Stimulated activated effector memory CD8-positive, alpha-beta T cell treated with anti-CD3 and anti-CD28 coated beads, Interleukin-12 subunit alpha, Interleukin-12 subunit beta, amount 100 ng/mL, for 72 hours (primary cell): ENCODE measurements at regions not wholly inside any gene's neighbourhood (a gene's known extent, or its start where the extent isn't known, plus 50 kb on each side); places are given as distances from the start of the nearest gene placed in this dataset.

Source experiments
- ATAC-seq: fragments of 150-1000 bp; cut with Tn5 transposase; 2 replicates; pipeline ENCODE4 v1.10.0; 2021
- DNase-seq, 2 donors: peaks; one replicate each; pipeline ENCODE4 v3.0.0; 2021 to 2022; ENCODE audit warnings: low spot score in 2 of 2
- H3K27ac Mint-ChIP-seq: one replicate; pipeline ENCODE4 v1.8.0; 2022; ENCODE audit warnings: mild to moderate bottlenecking, mixed read lengths
- H3K36me3 Mint-ChIP-seq: one replicate; pipeline ENCODE4 v1.8.0; 2022; ENCODE audit warnings: mild to moderate bottlenecking, mixed read lengths
- H3K4me1 Mint-ChIP-seq: one replicate; pipeline ENCODE4 v1.8.0; 2022; ENCODE audit warnings: mixed read lengths
- H3K4me3 Mint-ChIP-seq: one replicate; pipeline ENCODE4 v1.8.0; 2022; ENCODE audit warnings: mild to moderate bottlenecking, mixed read lengths
- H3K9me3 Mint-ChIP-seq: one replicate; pipeline ENCODE4 v1.8.0; 2022; ENCODE audit warnings: mixed read lengths

GRCh38 chr6:105789935-105790334 lies 296.2 kb upstream of the PRDM1 start:
- Mint-ChIP-seq H3K27ac (no peak overlapping the region), H3K36me3 (no peaks in the 10 kb centered on the region), H3K4me1 (peaks cover 63% of the 10 kb centered on the region), H3K9me3 (no peaks in the 10 kb centered on the region), H3K4me3 (no peak overlapping the region)
- no peak for DNase-seq
- ATAC-seq, result no peak

GRCh38 chr6:105787747-105788146 lies 298.4 kb upstream of the PRDM1 start:
- Mint-ChIP-seq H3K4me3 (no peak overlapping the region), H3K27ac (peak overlapping the region; percentile 67), H3K36me3 (no peaks in the 10 kb centered on the region), H3K9me3 (no peaks in the 10 kb centered on the region), H3K4me1 (peaks cover 43% of the 10 kb centered on the region)
- DNase-seq, result no peak
- no peak for ATAC-seq

GRCh38 chr6:105786890-105787655 lies 299.1 kb upstream of the PRDM1 start:
- ATAC-seq (peak; percentile 90), DNase-seq (peak in 1 of 2 donors; percentile 75)
- Mint-ChIP-seq H3K4me1 (peaks cover 43% of the 10 kb centered on the region), H3K9me3 (no peaks in the 10 kb centered on the region), H3K27ac (peak overlapping the region; percentile 67), H3K4me3 (no peak overlapping the region), H3K36me3 (no peaks in the 10 kb centered on the region)

DNA sequence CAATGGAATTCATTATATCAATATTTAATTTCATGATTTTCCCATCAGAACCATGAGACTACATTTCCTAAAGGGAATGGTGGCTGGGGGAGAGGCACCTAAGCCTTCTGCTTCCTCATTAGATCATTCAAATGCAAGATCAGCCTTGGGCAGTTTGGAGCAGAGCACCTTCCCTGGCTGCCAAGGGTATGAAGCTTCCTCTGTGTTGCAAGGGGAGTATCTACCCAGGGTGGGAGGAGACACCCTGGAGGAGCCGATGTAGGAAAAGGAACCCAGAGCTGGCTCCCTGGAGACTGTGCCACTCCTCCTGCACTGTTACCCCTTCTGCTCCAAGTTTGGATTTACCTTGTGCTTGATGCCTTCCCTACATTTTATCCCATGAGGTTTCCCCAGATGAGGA lies 299.7 kb upstream of the PRDM1 start:
- ATAC-seq (no peak), DNase-seq (no peak)
- Mint-ChIP-seq H3K4me1 (peaks cover 38% of the 10 kb centered on the region), H3K27ac (peak overlapping the region; percentile 67), H3K4me3 (no peak overlapping the region), H3K9me3 (no peaks in the 10 kb centered on the region), H3K36me3 (no peaks in the 10 kb centered on the region)

GRCh38 chr6:105785066-105785811 lies 300.9 kb upstream of the PRDM1 start:
- Mint-ChIP-seq H3K4me3 (no peak overlapping the region), H3K36me3 (no peaks in the 10 kb centered on the region), H3K27ac (no peak overlapping the region), H3K4me1 (peaks cover 32% of the 10 kb centered on the region), H3K9me3 (no peaks in the 10 kb centered on the region)
- DNase-seq (no peak), ATAC-seq (no peak)

GRCh38 chr6:105784179-105784578 lies 302.0 kb upstream of the PRDM1 start:
- H3K36me3 Mint-ChIP-seq, result no peaks in the 10 kb centered on the region

DNA sequence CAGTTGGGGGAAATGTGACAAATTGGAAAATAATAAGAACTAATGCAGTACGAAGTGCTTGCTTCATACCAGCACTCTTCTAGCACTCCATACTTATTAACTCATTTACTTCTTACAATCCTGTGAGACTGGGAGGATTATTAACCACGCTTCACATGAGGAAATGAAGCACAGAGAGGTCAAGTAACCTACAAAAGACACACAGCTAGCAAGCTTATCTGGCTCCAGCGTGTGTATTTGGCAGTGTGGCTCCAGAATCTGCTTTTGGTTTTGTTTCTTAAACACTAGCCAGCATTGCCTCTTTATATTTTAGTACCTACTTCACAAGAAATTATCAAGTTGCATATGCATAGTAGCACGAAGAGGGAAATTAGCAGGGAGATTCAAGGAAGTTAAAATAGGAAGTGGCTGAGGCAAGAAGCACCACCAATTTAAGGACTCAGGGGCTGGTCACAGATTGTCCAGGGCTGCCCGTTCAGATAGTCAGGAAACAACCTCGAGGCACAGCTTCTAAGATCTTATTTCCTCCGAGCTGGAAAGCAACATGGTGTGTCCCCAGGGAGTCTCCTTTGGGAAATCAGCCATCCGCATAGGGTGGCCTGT lies 302.7 kb upstream of the PRDM1 start:
- Mint-ChIP-seq H3K9me3 (no peaks in the 10 kb centered on the region), H3K4me1 (peaks cover 32% of the 10 kb centered on the region), H3K36me3 (no peaks in the 10 kb centered on the region), H3K27ac (no peak overlapping the region), H3K4me3 (no peak overlapping the region)
- ATAC-seq, result no peak
- no peak for DNase-seq

More at GRCh38 chr6:105784179-105784578, 302.0 kb upstream of the PRDM1 start:
- Mint-ChIP-seq H3K4me1 (peaks cover 32% of the 10 kb centered on the region), H3K9me3 (no peaks in the 10 kb centered on the region), H3K4me3 (no peak overlapping the region), H3K27ac (no peak overlapping the region)
- ATAC-seq (no peak), DNase-seq (no peak)

DNA sequence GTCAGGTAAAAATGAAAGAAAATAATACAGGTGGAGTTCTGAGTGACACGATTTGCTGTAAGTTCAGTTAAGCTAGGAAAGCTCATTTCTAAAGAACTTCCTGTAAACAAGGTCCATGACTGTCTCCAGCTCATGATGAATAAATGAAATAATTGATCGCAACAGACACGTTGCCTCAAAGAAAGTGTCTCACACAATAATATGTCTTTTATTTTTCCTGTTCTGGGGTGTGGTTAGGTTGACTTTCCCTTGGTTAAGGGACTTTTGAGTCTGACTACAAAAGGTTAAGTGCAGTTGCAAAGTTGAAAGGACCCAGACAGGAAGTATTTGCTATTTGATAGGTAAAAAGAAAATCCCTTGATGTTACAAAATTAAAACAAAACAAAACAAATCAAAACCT lies 304.2 kb upstream of the PRDM1 start:
- Mint-ChIP-seq H3K36me3 (no peaks in the 10 kb centered on the region), H3K4me3 (no peak overlapping the region), H3K4me1 (peaks cover 19% of the 10 kb centered on the region), H3K27ac (no peak overlapping the region), H3K9me3 (no peaks in the 10 kb centered on the region)
- peak; percentile 53 for ATAC-seq
- no peak for DNase-seq

DNA sequence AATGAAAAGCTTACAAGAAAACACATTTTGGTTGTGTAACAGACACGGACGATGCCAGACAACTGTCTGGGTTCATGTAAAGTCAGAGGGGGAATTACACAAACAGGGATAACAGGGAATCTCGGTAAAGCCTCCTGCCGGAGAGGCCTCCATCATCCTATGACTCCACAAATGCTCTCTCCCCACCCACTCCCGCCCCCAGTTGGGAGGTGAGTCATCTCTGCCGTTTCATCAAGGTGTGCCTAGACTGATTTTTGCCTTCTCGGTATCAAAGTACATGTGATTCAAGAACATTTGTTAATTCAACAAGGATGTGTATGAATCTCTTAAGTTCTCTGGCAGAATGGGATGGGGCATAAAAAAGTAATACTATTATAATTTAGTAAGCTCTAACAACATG lies 304.9 kb upstream of the PRDM1 start:
- H3K4me1 Mint-ChIP-seq, result peaks cover 14% of the 10 kb centered on the region
- H3K4me3 Mint-ChIP-seq, result no peak overlapping the region
- no peaks in the 10 kb centered on the region for H3K9me3 Mint-ChIP-seq
- H3K36me3 Mint-ChIP-seq, result no peaks in the 10 kb centered on the region
- ATAC-seq (peak; percentile 49), DNase-seq (no peak)
- no peak overlapping the region for H3K27ac Mint-ChIP-seq

DNA sequence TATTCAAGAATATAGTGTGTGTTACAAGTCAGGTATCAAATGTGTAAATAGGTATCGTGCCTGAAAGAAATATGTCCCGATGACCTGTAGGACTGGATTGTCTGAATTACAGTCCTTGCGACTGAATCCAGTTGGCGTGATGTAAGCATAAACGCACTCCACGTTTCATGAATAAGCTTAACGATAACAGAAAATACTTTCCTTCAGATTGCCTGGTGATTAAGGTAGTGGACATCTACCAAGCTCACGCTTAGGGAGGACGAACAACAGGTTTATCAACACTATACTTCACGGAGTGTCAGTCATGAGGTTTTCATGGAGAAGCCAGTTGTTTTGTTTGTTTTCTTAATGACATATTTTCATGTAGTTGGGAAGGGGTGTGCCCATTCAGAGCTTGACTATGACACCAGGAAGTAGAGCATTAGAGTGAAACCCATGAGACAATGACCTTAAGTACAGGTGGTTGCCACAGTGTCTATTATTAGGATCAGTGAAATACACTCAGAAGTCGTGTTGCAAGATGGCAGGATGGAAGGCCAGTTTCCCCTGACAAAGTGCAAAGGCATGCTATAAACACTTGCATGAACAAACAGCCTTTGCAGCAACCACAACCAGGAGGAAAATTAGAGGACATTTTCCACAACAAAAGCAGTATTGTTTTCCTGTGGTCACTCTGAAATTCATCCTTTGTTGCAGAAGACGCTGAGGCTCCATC lies 305.8 kb upstream of the PRDM1 start:
- no peak for DNase-seq
- H3K9me3 Mint-ChIP-seq, result peaks cover 1% of the 10 kb centered on the region
- no peak overlapping the region for H3K27ac Mint-ChIP-seq
- peaks cover 6% of the 10 kb centered on the region for H3K4me1 Mint-ChIP-seq
- no peaks in the 10 kb centered on the region for H3K36me3 Mint-ChIP-seq
- ATAC-seq, result no peak
- no peak overlapping the region for H3K4me3 Mint-ChIP-seq

- peaks cover 5% of the 10 kb centered on the region for H3K9me3 Mint-ChIP-seq
- H3K36me3 Mint-ChIP-seq, result no peaks in the 10 kb centered on the region
- H3K4me3 Mint-ChIP-seq, result no peak overlapping the region
- no peak for DNase-seq
- H3K27ac Mint-ChIP-seq, result no peak overlapping the region
- ATAC-seq, result no peak
- peaks cover 6% of the 10 kb centered on the region for H3K4me1 Mint-ChIP-seq
Measured at GRCh38 chr6:105779110-105779509, 307.0 kb upstream of the PRDM1 start.

GRCh38 chr6:105775095-105775494 lies 311.0 kb upstream of the PRDM1 start:
- no peak overlapping the region for H3K27ac Mint-ChIP-seq
- no peak overlapping the region for H3K4me3 Mint-ChIP-seq
- peaks cover 5% of the 10 kb centered on the region for H3K9me3 Mint-ChIP-seq
- no peak for DNase-seq
- no peaks in the 10 kb centered on the region for H3K36me3 Mint-ChIP-seq
- H3K4me1 Mint-ChIP-seq, result no peaks in the 10 kb centered on the region
- ATAC-seq, result no peak

- no peak overlapping the region for H3K4me3 Mint-ChIP-seq
- no peaks in the 10 kb centered on the region for H3K4me1 Mint-ChIP-seq
- H3K9me3 Mint-ChIP-seq, result peaks cover 5% of the 10 kb centered on the region
Measured at GRCh38 chr6:105774247-105774646, 311.9 kb upstream of the PRDM1 start.

DNA sequence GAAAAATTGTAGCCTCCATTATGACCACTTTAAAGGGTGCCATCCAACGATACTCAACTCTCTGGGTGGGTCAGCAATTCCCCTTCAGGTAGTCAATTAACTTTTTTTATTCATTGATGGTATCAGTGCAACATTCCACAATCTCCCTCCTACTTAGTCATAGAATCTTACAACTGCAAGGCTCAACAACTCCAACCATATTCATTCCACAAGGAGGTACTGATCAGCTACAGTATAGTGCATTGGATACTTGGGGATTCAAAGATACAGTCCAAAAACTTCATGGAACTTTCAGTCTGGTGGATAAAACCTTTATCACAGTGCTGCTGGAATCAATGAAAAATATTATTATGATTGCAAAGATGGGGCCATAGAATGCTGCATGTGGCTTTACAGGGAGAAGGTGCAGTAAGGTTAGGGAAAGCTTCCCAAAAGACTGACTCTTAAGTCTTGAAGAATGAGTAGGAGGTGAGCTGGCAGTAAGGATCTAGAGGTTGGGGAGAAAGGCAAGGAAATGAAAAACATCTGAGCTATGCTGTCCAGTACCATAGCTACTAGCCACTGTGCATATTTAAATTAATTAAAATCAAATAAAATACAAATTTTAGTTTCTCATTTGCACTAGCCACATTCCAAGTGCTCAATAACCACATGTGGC lies 314.7 kb upstream of the PRDM1 start:
- Mint-ChIP-seq H3K4me1 (no peaks in the 10 kb centered on the region), H3K4me3 (no peak overlapping the region), H3K9me3 (peaks cover 5% of the 10 kb centered on the region), H3K27ac (no peak overlapping the region), H3K36me3 (no peaks in the 10 kb centered on the region)
- DNase-seq (no peak), ATAC-seq (no peak)

More at GRCh38 chr6:105774247-105774646, 311.9 kb upstream of the PRDM1 start:
- H3K27ac Mint-ChIP-seq, result no peak overlapping the region
- no peak for ATAC-seq
- no peak for DNase-seq
- H3K36me3 Mint-ChIP-seq, result no peaks in the 10 kb centered on the region

- H3K4me3 Mint-ChIP-seq, result no peak overlapping the region
- no peaks in the 10 kb centered on the region for H3K4me1 Mint-ChIP-seq
- ATAC-seq (no peak), DNase-seq (no peak)
- peaks cover under 1% of the 10 kb centered on the region for H3K9me3 Mint-ChIP-seq
- H3K27ac Mint-ChIP-seq, result no peak overlapping the region
- no peaks in the 10 kb centered on the region for H3K36me3 Mint-ChIP-seq
Measured at GRCh38 chr6:105769987-105770386, 316.1 kb upstream of the PRDM1 start.
